IMR-90 (cell line): ENCODE measurements at regions not wholly inside any gene's neighbourhood (a gene's known extent, or its start where the extent isn't known, plus 50 kb on each side); places are given as distances from the start of the nearest gene placed in this dataset.
A peak's percentile ranks its signal among the peaks of the same experiment; 100 is the strongest.

Experiments
- ATAC-seq: fragments of 200-7000 bp; cut with Tn5 transposase; 2 replicates; pipeline ENCODE4 v1.9.1; 2020; ENCODE audit warnings: low read depth, mild to moderate bottlenecking, moderate library complexity
- BruUV-seq: library from RNA; stranded (reverse); fragments of 400-500 nt; replicated peaks from 2 replicates; lab custom pipeline; 2021; lab: Mats Ljungman, UMichigan
- CTCF ChIA-PET: fragments of 300-600 bp; formaldehyde crosslinking; extraction: SDS; loops from one replicate; lab custom pipeline; 2021; ENCODE audit warnings: antibody characterized with exemption; lab: Yijun Ruan, JAX
- POLR2A ChIA-PET: fragments of 300-600 bp; sonication (Branson Sonifier 250); formaldehyde crosslinking; loops from one replicate; lab custom pipeline; 2022; ENCODE audit warnings: antibody characterized with exemption; ENCODE audit not compliant: unreplicated experiment; lab: Charles Lee
- DNase-seq: peaks from one replicate; pipeline ENCODE4 v3.0.0; 2013
- H2AFZ ChIP-seq: replicated peaks from 2 replicates; pipeline ENCODE3; 2013; ENCODE audit warnings: low read length, mild to moderate bottlenecking; ENCODE audit not compliant: poor library complexity
- H2AK5ac ChIP-seq: 2 replicates; pipeline ENCODE4 v1.6.1; 2013; ENCODE audit warnings: low read depth, low read length, inconsistent platforms
- H2AK9ac ChIP-seq: replicated peaks from 2 replicates; pipeline ENCODE3; 2013; ENCODE audit warnings: mild to moderate bottlenecking, low read depth, low read length, moderate library complexity; ENCODE audit not compliant: poor library complexity
- H2BK120ac ChIP-seq: 2 replicates; pipeline ENCODE4 v1.6.1; 2013; ENCODE audit warnings: low read depth, low read length, inconsistent platforms
- H2BK15ac ChIP-seq: 3 replicates; pipeline ENCODE4 v1.6.1; 2013; ENCODE audit warnings: low read depth, low read length, inconsistent platforms
- H2BK20ac ChIP-seq: 2 replicates; pipeline ENCODE4 v1.6.1; 2013; ENCODE audit warnings: low read depth, mild to moderate bottlenecking, inconsistent platforms, low read length, moderate library complexity
- H2BK5ac ChIP-seq: 2 replicates; pipeline ENCODE4 v1.6.1; 2013; ENCODE audit warnings: mild to moderate bottlenecking, low read depth, low read length, inconsistent platforms; ENCODE audit not compliant: poor library complexity, severe bottlenecking
- H3K14ac ChIP-seq: replicated peaks from 2 replicates; pipeline ENCODE4 v1.6.1; 2013; ENCODE audit warnings: low read depth, low read length, inconsistent platforms
- H3K18ac ChIP-seq: 2 replicates; pipeline ENCODE4 v1.6.1; 2013; ENCODE audit warnings: low read depth, low read length, control low read depth
- H3K23ac ChIP-seq: 2 replicates; pipeline ENCODE4 v1.6.1; 2013; ENCODE audit warnings: low read depth, low read length, inconsistent platforms
- H3K27ac ChIP-seq: 2 replicates; pipeline ENCODE4 v1.5.1; 2013; ENCODE audit warnings: mild to moderate bottlenecking, control low read depth, low read length; ENCODE audit not compliant: insufficient read depth
- H3K27me3 ChIP-seq: 2 replicates; pipeline ENCODE4 v1.6.1; 2013; ENCODE audit warnings: low read length; ENCODE audit not compliant: control insufficient read depth, insufficient read depth
- H3K36me3 ChIP-seq: 2 replicates; pipeline ENCODE4 v1.6.1; 2013; ENCODE audit warnings: low read length, mixed read lengths; ENCODE audit not compliant: control insufficient read depth, insufficient read depth
- H3K4ac ChIP-seq: 2 replicates; pipeline ENCODE4 v1.6.1; 2013; ENCODE audit warnings: low read depth, low read length, inconsistent platforms
- H3K4me1 ChIP-seq: 2 replicates; pipeline ENCODE4 v1.6.1; 2013; ENCODE audit warnings: low read length, mixed read lengths; ENCODE audit not compliant: control insufficient read depth, insufficient read depth
- H3K4me2 ChIP-seq: 2 replicates; pipeline ENCODE4 v1.6.1; 2013; ENCODE audit warnings: low read depth, mild to moderate bottlenecking, control low read depth, low read length, moderate library complexity
- H3K4me3 ChIP-seq: 2 replicates; pipeline ENCODE4 v1.5.1; 2013; ENCODE audit warnings: low read depth, mild to moderate bottlenecking, control low read depth, low read length, moderate library complexity; ENCODE audit not compliant: insufficient read depth
- H3K56ac ChIP-seq: 2 replicates; pipeline ENCODE4 v1.6.1; 2013; ENCODE audit warnings: low read length, inconsistent platforms; ENCODE audit not compliant: insufficient read depth; ENCODE audit errors: extremely low read depth
- H3K79me1 ChIP-seq, 2 experiments: 2 replicates each; pipeline ENCODE4 v1.6.1; 2013; ENCODE audit warnings: low read length in 2 of 2, inconsistent platforms in 1 of 2, low read depth in 1 of 2
- H3K9ac ChIP-seq: 2 replicates; pipeline ENCODE4 v1.6.1; 2013; ENCODE audit warnings: low read depth, low read length, control low read depth
- H3K9me1 ChIP-seq: 2 replicates; pipeline ENCODE4 v1.6.1; 2013; ENCODE audit warnings: low read length, inconsistent platforms; ENCODE audit not compliant: insufficient read depth
- H3K9me3 ChIP-seq: 2 replicates; pipeline ENCODE4 v1.6.1; 2013; ENCODE audit warnings: low read length; ENCODE audit not compliant: control insufficient read depth, insufficient read depth
- H4K20me1 ChIP-seq: 2 replicates; pipeline ENCODE4 v1.6.1; 2013; ENCODE audit warnings: low read length, inconsistent platforms; ENCODE audit not compliant: insufficient read depth
- H4K5ac ChIP-seq: 2 replicates; pipeline ENCODE4 v1.6.1; 2013; ENCODE audit warnings: mild to moderate bottlenecking, low read depth, low read length, control low read depth
- H4K8ac ChIP-seq, 2 experiments: 2 replicates each; pipeline ENCODE4 v1.6.1; 2013; ENCODE audit warnings: low read depth in 2 of 2, low read length in 2 of 2, control low read depth in 1 of 2, inconsistent platforms in 1 of 2
- H4K91ac ChIP-seq: 2 replicates; pipeline ENCODE4 v1.6.1; 2013; ENCODE audit warnings: low read depth, low read length, inconsistent platforms; ENCODE audit not compliant: insufficient read depth
- BHLHE40 ChIP-seq: fragments of 150-350 bp; IDR thresholded peaks from 2 replicates; pipeline ENCODE4 v1.6.1; 2016; ENCODE audit warnings: mild to moderate bottlenecking, low read depth, low read length
- CEBPB ChIP-seq: IDR thresholded peaks from 2 replicates; pipeline ENCODE4 v1.6.1; 2012; ENCODE audit warnings: low read depth, low read length, improper control_type of control experiment
- MAZ ChIP-seq: IDR thresholded peaks from 2 replicates; pipeline ENCODE4 v1.6.1; 2012; ENCODE audit warnings: low read depth, mild to moderate bottlenecking, low read length, improper control_type of control experiment, moderate library complexity, borderline replicate concordance
- MXI1 ChIP-seq: IDR thresholded peaks from 2 replicates; pipeline ENCODE4 v1.6.1; 2012; ENCODE audit warnings: low read depth, mild to moderate bottlenecking, low read length, moderate library complexity, borderline replicate concordance
- NFE2L2 ChIP-seq: fragments of 150-350 bp; IDR thresholded peaks from 2 replicates; pipeline ENCODE4 v1.6.1; 2016; ENCODE audit warnings: low read depth, mild to moderate bottlenecking, low read length
- POLR2A ChIP-seq: IDR thresholded peaks from 2 replicates; pipeline ENCODE4 v1.6.1; 2012; ENCODE audit warnings: mild to moderate bottlenecking, low read depth, low read length
- RCOR1 ChIP-seq: IDR thresholded peaks from 2 replicates; pipeline ENCODE4 v1.6.1; 2012; ENCODE audit warnings: mild to moderate bottlenecking, low read length, improper control_type of control experiment; ENCODE audit not compliant: insufficient replicate concordance
- RFX5 ChIP-seq: IDR thresholded peaks from 2 replicates; pipeline ENCODE4 v1.8.0; 2012; ENCODE audit warnings: low read depth, mild to moderate bottlenecking, low read length, moderate library complexity
- SMC3 ChIP-seq: fragments of 150-350 bp; IDR thresholded peaks from 2 replicates; pipeline ENCODE4 v1.6.1; 2016; ENCODE audit warnings: low read depth, mild to moderate bottlenecking, antibody characterized with exemption, low read length, moderate library complexity
- dilution Hi-C: fragments of 300-500 bp; cut with HindIII; formaldehyde crosslinking; loops from one replicate; pipeline ENCODE4 v1.14.3; 2018; ENCODE audit warnings: low sequenced_read_pairs; ENCODE audit not compliant: unreplicated experiment
- in situ Hi-C: fragments of 300-500 bp; cut with MboI; formaldehyde crosslinking; loops from 3 replicates; pipeline ENCODE4 v1.14.3; 2019; ENCODE audit warnings: low sequenced_read_pairs, inconsistent platforms, mixed read lengths
- intact Hi-C: fragments of 100-400 bp; cut with micrococcal nuclease; formaldehyde crosslinking; loops from 2 replicates; pipeline ENCODE4 v1.10.0; 2022
- TF ChIP-seq, protein P1 (sequence below): fragments of 150-350 bp; IDR thresholded peaks from 2 replicates; pipeline ENCODE4 v1.6.1; 2016; ENCODE audit warnings: low read depth, mild to moderate bottlenecking, low read length, moderate library complexity, borderline replicate concordance
- TF ChIP-seq, protein P2 (sequence below): conservative IDR thresholded peaks from 2 replicates; pipeline ENCODE4 v1.5.1; 2012; ENCODE audit warnings: mild to moderate bottlenecking, low read depth, low read length, improper control_type of control experiment
- TF ChIP-seq, protein P3 (sequence below): fragments of 150-350 bp; IDR thresholded peaks from 2 replicates; pipeline ENCODE4 v1.6.1; 2017; ENCODE audit warnings: mild to moderate bottlenecking, antibody characterized with exemption, low read length, low read depth

DNA sequence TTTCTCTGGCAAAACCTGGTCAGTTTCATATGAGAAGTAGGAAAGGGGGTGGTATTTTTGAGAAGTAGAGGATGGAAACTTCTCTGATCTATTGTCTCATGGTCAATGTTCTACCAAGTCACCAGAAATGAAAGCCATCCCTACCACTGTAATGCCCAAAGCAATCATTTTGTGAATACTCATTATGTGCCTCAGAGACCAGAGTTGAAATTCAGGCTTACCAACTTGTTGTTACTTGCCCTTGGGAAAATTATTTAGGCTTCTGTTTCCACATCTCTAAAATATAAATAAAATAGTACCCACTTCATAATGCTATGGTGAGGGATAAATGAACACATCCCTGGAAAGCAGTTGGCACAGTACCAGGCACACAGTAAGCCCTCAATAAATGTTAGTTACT is 723.7 kb upstream of the TBX3 start:
- Histone ChIP-seq H2AK9ac (no peak overlapping the region), H4K5ac (no peak overlapping the region), H2BK20ac (peak overlapping the region; percentile 3; the same call in 1 of the 2 replicates), H4K91ac (peak overlapping the region; percentile 4; the same call in 1 of the 2 replicates), H2BK5ac (no peak overlapping the region), H3K4ac (no peak overlapping the region; the same call in 1 of the 2 replicates), H3K4me3 (no peak overlapping the region), H3K23ac (no peak overlapping the region), H3K79me1 (no peaks in the 10 kb centered on the region), H3K27ac (no peak overlapping the region), H4K8ac (no peak overlapping the region), H3K9ac (no peak overlapping the region), H2BK15ac (peak overlapping the region; percentile 11; the same call in 1 of the 3 replicates), H3K56ac (no peak overlapping the region), H2BK120ac (peak overlapping the region; percentile 64), H3K4me2 (no peak overlapping the region), H4K20me1 (no peaks in the 10 kb centered on the region), H3K27me3 (no peaks in the 10 kb centered on the region), H3K4me1 (peaks cover 8% of the 10 kb centered on the region), H3K9me3 (peaks cover 5% of the 10 kb centered on the region), H2AFZ (no peak overlapping the region), H3K14ac (no peak overlapping the region; the same call in 1 of the 2 replicates), H3K18ac (peak overlapping the region; percentile 75), H3K9me1 (peaks cover 5% of the 10 kb centered on the region), H2AK5ac (no peak overlapping the region), H3K36me3 (no peaks in the 10 kb centered on the region)
- intact Hi-C loops, result loop anchor here (5.0 kb wide), 1 partner anchor 725 kb away; the partner anchor contains the start of gene TBX3
- ATAC-seq (no peak), DNase-seq (no peak)
- in situ Hi-C loops, result no loop called here
- CTCF ChIA-PET, result no interaction called here
- no peak for TF ChIP-seq CEBPB
- no peak for TF ChIP-seq SMC3
- no peak for TF ChIP-seq BHLHE40
- TF ChIP-seq, protein P1, sequence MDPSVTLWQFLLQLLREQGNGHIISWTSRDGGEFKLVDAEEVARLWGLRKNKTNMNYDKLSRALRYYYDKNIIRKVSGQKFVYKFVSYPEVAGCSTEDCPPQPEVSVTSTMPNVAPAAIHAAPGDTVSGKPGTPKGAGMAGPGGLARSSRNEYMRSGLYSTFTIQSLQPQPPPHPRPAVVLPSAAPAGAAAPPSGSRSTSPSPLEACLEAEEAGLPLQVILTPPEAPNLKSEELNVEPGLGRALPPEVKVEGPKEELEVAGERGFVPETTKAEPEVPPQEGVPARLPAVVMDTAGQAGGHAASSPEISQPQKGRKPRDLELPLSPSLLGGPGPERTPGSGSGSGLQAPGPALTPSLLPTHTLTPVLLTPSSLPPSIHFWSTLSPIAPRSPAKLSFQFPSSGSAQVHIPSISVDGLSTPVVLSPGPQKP, result no peak
- TF ChIP-seq, protein P2, sequence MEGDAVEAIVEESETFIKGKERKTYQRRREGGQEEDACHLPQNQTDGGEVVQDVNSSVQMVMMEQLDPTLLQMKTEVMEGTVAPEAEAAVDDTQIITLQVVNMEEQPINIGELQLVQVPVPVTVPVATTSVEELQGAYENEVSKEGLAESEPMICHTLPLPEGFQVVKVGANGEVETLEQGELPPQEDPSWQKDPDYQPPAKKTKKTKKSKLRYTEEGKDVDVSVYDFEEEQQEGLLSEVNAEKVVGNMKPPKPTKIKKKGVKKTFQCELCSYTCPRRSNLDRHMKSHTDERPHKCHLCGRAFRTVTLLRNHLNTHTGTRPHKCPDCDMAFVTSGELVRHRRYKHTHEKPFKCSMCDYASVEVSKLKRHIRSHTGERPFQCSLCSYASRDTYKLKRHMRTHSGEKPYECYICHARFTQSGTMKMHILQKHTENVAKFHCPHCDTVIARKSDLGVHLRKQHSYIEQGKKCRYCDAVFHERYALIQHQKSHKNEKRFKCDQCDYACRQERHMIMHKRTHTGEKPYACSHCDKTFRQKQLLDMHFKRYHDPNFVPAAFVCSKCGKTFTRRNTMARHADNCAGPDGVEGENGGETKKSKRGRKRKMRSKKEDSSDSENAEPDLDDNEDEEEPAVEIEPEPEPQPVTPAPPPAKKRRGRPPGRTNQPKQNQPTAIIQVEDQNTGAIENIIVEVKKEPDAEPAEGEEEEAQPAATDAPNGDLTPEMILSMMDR, result no peak
- TF ChIP-seq RCOR1, result no peak
- TF ChIP-seq, protein P3, sequence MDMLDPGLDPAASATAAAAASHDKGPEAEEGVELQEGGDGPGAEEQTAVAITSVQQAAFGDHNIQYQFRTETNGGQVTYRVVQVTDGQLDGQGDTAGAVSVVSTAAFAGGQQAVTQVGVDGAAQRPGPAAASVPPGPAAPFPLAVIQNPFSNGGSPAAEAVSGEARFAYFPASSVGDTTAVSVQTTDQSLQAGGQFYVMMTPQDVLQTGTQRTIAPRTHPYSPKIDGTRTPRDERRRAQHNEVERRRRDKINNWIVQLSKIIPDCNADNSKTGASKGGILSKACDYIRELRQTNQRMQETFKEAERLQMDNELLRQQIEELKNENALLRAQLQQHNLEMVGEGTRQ, result no peak
- TF ChIP-seq MXI1, result no peak
- no peak for TF ChIP-seq RFX5
- TF ChIP-seq NFE2L2, result no peak
- TF ChIP-seq POLR2A, result no peak
- TF ChIP-seq MAZ, result no peak
- BruUV-seq, result no TSS peak
- dilution Hi-C loops, result no loop called here
- POLR2A ChIA-PET, result no interaction called here
